ENCODE measurements at regions not wholly inside any gene's neighbourhood (a gene's known extent, or its start where the extent isn't known, plus 50 kb on each side); places are given as distances from the start of the nearest gene placed in this dataset.

GRCh38 chr10:133006202-133006601 lies 63.8 kb upstream of the CFAP46 start:
- no peak for ATAC-seq
- Histone ChIP-seq H3K4me3 (no peak overlapping the region), H3K27ac (no peak overlapping the region), H3K9me3 (no peaks in the 10 kb centered on the region), H3K36me3 (no peaks in the 10 kb centered on the region), H3K27me3 (peaks cover 0 to 28% (median 15%) of the 10 kb centered on the region in 7 donors), H3K4me1 (peaks cover 0 to 16% (median 8%) of the 10 kb centered on the region in 9 donors)
- intact Hi-C loops (cut with DNase I): no loop called here
- DNase-seq: no peak
- 85 to 89% methylated on average over 10 of the region's 10 CpGs for WGBS, 2 donors
- TF ChIP-seq, protein P1, sequence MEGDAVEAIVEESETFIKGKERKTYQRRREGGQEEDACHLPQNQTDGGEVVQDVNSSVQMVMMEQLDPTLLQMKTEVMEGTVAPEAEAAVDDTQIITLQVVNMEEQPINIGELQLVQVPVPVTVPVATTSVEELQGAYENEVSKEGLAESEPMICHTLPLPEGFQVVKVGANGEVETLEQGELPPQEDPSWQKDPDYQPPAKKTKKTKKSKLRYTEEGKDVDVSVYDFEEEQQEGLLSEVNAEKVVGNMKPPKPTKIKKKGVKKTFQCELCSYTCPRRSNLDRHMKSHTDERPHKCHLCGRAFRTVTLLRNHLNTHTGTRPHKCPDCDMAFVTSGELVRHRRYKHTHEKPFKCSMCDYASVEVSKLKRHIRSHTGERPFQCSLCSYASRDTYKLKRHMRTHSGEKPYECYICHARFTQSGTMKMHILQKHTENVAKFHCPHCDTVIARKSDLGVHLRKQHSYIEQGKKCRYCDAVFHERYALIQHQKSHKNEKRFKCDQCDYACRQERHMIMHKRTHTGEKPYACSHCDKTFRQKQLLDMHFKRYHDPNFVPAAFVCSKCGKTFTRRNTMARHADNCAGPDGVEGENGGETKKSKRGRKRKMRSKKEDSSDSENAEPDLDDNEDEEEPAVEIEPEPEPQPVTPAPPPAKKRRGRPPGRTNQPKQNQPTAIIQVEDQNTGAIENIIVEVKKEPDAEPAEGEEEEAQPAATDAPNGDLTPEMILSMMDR (IDR thresholded peaks at IDR 0.05): no peak

DNA sequence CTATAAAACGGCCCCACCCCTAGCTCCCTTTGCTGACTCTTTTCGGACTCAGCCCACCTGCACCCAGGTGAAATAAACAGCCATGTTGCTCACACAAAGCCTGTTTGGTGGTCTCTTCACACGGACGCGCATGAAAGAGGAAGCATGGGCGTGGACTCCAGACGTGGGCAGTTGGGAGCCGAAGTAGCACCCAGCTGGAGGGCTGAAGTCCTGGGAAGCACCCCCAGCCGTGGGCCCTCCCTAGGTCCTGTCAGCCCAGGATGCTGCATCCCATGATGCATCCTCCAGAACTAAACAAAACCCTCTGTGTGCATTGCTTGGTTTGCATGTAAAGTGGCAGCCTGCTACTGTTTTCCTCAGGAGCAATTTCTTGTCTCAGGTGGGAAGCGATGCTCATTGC lies 62.1 kb upstream of the CFAP46 start:
- Histone ChIP-seq H3K9me3 (no peaks in the 10 kb centered on the region), H3K4me3 (no peak overlapping the region), H3K27me3 (peaks cover 0 to 43% (median 26%) of the 10 kb centered on the region in 7 donors), H3K36me3 (no peaks in the 10 kb centered on the region), H3K4me1 (peaks cover 0 to 11% (median 8%) of the 10 kb centered on the region in 9 donors), H3K27ac (no peak overlapping the region)
- DNase-seq: no peak
- no peak for ATAC-seq
- TF ChIP-seq, protein P1 (IDR thresholded peaks at IDR 0.05): no peak
- 78 to 82% methylated on average over 10 of the region's 10 CpGs for WGBS, 2 donors
- intact Hi-C loops (cut with DNase I): no loop called here

GRCh38 chr10:133003188-133003587 lies 60.8 kb upstream of the CFAP46 start:
- Histone ChIP-seq H3K36me3 (no peaks in the 10 kb centered on the region), H3K9me3 (no peaks in the 10 kb centered on the region), H3K4me1 (no peaks in the 10 kb centered on the region), H3K27me3 (peaks cover 0 to 43% (median 26%) of the 10 kb centered on the region in 7 donors), H3K27ac (no peak overlapping the region), H3K4me3 (no peak overlapping the region)
- ATAC-seq (no peak), DNase-seq (no peak)
- intact Hi-C loops (cut with DNase I): no loop called here
- TF ChIP-seq, protein P1 (IDR thresholded peaks at IDR 0.05): no peak
- WGBS, 2 donors: 77 to 86% methylated on average over 3 of the region's 3 CpGs

- WGBS, 2 donors: 50 to 57% methylated on average over 2 of the region's 2 CpGs
- H3K4me1 ChIP-seq: no peaks in the 10 kb centered on the region
- ATAC-seq: no peak
- H3K27me3 ChIP-seq: peaks cover 0 to 46% (median 26%) of the 10 kb centered on the region in 7 donors
- H3K36me3 ChIP-seq: no peaks in the 10 kb centered on the region
- H3K27ac ChIP-seq: no peak overlapping the region
- TF ChIP-seq, protein P1 (IDR thresholded peaks at IDR 0.05): no peak
- no peak overlapping the region for H3K4me3 ChIP-seq
- intact Hi-C loops (cut with DNase I): no loop called here
- DNase-seq: no peak
- no peaks in the 10 kb centered on the region for H3K9me3 ChIP-seq
Measured at GRCh38 chr10:133002685-133003084, 60.3 kb upstream of the CFAP46 start.

Measured in heart right ventricle (tissue), 16 donors.